ENCODE measurements at regions not wholly inside any gene's neighbourhood (a gene's known extent, or its start where the extent isn't known, plus 50 kb on each side); places are given as distances from the start of the nearest gene placed in this dataset.

DNA sequence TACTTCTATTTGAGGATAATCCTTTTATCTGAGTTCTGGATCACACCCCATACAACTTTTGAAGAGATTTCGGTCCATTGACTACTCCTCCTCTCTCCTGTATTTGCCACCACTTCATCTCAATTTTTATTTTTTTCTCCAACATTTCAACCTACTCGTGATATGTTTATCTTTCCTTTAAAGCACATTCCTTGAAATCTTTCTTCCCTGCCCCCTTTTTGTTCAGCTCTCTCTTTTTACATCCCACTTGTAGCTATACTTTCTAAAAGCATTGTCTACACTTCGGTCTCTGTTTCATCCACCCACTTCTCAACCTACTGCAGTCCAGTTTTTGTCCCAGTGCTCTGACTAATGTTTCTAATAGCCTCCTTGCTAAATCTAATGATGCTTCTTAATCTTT lies 299.4 kb downstream of the PSAT1 start:
- DNase-seq (ENCODE audit: low read depth in 1 of 2, low spot score in 1 of 2), result no peak

DNA sequence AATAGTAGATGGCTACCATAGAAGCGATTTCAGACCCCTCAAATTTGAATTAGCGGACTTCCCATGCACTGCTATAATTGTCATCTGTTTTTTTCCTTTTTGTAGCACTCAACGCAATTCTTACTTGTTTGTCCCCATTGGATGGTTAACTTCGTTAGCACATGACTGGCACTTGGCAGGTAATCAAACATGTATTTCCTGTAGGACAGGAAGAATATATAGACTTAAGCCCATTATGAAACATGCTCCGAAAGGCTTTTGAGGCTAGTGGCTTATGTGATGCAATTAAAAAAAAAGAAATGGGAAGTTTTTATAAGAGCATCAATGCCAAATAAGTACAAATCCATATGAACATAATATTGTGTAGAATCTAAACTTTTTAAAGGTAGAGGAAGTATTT lies 301.2 kb downstream of the PSAT1 start:
- no peak for DNase-seq (ENCODE audit: low read depth in 1 of 2, low spot score in 1 of 2)

DNA sequence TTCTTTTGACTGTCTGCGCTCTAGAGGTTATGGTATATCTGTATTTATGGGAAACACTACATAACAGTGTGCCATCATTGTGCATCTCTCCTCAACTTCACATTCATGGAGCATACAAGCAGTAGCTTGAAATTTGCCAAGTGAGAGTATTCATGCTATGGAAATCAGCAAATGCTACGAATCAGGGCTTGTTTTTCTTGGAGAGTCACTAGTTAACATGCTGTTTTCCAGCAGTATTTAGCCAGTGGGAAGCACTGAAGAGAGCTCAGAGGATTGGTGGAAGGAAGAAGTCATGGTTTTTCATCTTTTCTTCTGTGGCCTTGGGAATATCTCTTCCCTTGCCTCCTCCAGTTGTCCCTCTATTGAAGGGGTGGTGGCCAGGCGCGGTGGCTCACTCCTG lies 303.0 kb downstream of the PSAT1 start:
- DNase-seq (ENCODE audit: low read depth in 1 of 2, low spot score in 1 of 2), result no peak

DNA sequence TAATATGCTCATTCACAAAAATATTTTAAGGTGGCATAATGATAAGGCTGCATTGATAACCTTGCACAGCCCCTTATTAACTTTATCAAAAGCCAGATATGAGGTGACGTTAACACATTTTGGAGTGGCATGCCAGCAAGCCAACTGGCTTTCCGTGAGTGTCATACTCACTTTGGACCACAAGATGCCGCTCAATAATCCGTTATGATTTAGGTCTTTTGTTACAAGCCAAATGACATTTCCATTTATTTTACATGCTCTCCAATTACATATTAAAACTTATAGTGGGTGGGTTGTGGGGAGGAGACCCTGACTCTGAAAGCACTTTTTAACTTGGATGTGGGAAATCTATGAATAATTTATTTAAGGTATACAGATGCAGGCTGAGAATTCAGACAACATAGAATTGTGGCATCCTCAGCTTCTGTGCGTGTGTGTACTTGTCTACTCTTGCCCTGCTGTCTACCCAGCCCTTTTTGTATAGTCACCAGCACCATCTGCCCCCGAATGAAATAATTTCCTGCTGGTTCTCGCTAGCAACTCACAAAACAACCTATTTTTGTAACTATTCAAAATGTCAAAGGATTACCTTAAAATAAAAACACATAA lies 305.1 kb downstream of the PSAT1 start:
- no peak for DNase-seq (ENCODE audit: low read depth in 1 of 2, low spot score in 1 of 2)

DNA sequence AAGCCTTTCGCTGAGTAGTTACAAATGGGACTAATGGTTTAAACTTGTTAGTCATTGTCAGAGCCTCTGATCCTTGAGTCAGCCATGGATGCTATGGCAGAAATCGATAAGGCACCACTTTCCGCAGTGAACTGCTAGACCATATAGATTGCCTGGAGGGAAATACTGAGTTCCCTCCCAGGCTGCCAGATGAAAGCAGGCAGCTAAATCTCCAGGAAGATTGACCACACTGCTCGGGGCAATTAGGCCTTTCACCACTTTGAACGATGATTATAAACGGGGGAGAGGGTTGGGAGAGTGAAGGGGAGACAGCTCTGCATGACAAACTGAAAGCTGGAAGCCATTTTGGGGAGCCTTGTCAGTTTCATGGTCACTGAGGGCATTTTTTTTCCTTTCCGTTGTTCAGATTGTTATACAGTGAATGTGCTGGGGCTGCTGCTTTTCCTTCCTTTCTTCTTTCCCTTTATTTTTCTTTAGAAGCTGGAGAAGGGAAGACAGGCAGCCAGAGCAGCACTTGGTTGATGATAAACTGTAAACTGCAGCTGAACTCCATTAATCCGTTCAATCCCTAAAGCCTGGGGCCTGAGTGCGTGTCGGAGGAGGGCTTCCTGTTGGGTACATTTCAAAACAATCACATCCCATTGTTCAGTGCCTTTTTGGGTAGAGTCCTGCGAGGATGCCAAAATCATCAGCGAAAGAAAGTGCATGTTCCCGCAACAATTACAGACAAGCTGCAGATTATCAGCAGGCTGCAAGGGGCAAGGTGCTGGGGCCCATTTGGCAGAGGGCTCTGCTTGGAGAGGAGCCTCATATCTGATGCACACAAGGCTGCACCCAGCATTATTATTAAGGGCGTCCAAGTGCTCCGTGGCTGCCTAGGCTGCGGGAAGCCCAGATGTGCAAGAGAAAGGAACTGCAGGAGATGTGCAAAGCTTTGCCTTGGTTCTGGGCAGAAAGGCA lies 308.4 kb downstream of the PSAT1 start:
- DNase-seq (ENCODE audit: low read depth in 1 of 2, low spot score in 1 of 2), result no peak

DNA sequence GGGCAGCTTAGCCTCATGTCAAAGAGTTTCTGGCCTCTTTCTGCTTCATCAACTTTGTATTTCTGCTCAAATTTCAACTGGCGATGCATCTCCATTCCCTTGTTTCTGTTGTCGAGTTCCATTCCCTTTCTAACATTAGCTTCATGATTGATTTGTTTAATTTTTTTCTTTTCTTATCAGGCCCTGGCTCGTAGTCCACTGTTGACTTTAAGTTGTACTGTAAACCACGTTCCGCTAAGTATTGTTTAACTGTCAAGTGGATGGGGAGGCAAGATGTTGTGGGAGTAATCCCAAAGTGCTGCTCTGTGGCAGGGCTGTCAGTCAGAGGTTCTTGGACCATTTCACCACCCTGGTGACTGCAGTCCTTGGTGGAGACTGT lies 309.1 kb downstream of the PSAT1 start:
- DNase-seq (ENCODE audit: low read depth in 1 of 2, low spot score in 1 of 2), result no peak

DNA sequence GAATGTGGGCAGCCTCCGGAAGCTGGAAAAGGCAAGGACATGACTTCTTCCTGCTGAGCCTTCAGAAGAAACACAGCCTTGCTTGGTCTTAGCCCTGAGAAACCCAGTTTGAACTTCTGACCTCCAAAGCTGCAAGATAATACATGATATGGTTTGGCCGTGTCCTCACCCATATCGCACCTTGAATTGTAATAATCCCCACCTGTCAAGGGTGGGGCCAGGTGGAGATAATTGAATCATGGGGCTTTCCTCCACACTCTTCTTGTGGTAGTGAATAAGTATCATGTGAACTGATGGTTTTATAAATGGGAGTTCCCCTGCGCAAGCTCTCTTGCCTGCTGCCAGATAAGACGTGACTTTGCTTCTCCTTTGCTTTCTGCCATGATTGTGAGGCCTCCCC lies 310.9 kb downstream of the PSAT1 start:
- no peak for DNase-seq (ENCODE audit: low read depth in 1 of 2, low spot score in 1 of 2)

DNA sequence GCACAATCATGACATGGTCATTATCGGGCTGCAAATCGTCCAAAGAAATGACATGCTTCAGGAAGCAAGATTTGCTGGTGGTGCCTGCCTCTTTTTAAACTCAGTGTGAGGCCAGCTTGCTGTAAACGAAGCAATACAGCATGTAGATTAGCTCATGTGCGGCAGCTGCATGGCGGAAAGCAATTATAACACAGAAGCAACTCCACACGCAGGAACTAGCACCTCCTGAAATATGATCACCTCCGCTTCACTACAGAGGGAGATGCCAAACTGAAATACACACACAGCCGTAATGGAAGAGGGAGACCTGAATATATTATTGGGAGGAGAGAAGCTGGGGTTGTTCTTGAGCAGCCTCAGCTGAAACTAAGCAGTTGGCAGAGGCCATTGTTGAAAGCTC lies 312.5 kb downstream of the PSAT1 start:
- no peak for DNase-seq (ENCODE audit: low read depth in 1 of 2, low spot score in 1 of 2)

DNA sequence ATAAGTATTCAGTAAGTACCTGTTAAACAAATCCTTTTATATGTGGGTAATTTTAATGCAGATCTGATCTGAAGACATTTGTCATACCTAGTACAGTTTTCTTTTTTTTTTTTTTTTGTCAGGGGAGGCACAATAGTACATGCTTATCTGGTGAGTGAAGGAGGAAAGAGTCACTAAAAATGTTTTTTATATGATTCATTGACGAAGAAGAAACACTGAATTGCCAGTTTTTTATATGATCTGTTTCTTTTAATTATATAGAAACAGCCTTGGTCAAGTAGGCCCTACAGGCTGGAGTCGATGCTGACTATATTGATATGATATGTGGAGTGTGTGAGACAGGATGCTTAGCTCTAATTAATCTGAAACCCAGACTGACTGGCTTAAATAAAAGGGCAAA lies 315.2 kb downstream of the PSAT1 start:
- DNase-seq (ENCODE audit: low read depth in 1 of 2, low spot score in 1 of 2), result no peak

DNA sequence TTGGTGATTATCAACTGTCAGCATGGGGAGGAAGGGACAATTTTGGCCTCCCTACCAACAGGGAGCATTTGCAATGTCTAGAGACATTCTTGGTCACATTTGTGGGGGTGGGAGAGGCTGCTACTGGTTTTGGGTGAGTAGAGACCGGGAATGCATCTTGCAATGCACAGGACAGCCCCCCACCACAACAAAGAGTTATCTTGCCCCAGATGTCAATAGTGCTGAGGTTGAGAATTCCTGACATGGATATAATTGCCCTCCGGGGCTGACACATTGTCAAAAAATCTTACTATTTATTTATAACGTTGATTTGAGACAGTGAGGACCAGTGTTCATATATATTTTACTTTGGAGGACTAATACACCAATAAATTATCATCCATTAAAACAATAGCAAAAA lies 316.1 kb downstream of the PSAT1 start:
- DNase-seq (ENCODE audit: low read depth in 1 of 2, low spot score in 1 of 2), result no peak

DNA sequence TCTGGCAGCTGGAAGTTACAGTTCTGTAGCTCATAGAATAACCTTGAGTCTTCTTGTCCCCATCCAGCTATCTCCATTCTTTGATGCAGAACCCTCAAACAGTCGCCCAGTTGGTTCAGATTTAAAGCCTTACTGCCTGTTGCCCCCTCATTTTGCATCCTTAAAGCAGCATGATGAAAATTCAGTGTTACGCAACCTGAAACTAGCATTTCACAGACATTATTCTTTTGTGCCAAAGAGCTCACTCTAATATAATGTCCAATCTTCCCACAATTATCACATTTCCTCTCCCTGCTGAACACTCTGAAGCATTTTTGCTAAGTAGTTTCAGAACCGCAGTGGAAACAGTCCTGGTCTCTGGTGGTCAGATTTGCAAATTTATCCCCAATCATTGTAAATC lies 318.0 kb downstream of the PSAT1 start:
- no peak for DNase-seq (ENCODE audit: low read depth in 1 of 2, low spot score in 1 of 2)

DNA sequence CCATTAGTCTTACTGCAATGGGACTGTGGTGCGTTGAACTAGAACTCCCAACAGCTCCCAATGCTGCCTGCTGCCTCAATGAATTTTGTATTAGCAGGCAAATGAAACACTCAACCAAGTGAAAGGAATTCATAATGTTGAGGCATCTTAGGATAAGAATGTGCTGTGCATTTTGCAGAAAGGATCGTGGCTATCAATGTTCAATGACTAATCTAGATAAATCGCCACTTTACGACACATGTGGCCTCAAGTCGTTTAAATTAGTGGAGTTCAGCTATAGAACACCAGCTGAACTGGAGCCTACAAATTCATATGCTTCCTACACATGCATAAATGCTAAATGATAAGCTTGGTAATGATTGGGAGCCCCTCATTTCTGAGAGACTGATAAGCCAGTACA lies 318.4 kb downstream of the PSAT1 start:
- DNase-seq (ENCODE audit: low read depth in 1 of 2, low spot score in 1 of 2), result no peak

DNA sequence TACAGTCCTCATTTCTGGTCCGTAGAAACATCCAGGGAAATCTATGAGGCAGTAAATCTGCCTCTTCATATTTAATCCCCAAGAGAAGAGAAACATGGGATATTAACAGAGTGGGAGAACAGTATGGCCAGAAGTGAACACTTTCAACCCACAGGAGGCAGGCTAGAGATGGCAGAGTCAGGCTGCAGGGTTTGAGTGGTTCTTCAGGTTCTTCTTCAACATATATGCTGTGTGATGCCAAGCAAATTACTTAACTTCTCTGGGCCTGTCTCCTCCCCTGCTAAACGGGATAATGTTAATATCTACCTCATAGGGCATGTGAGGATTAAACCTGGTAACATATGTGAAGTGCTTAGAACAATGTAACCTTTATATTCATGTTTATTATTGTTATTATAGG lies 321.8 kb downstream of the PSAT1 start:
- DNase-seq (ENCODE audit: low read depth in 1 of 2, low spot score in 1 of 2), result no peak

DNA sequence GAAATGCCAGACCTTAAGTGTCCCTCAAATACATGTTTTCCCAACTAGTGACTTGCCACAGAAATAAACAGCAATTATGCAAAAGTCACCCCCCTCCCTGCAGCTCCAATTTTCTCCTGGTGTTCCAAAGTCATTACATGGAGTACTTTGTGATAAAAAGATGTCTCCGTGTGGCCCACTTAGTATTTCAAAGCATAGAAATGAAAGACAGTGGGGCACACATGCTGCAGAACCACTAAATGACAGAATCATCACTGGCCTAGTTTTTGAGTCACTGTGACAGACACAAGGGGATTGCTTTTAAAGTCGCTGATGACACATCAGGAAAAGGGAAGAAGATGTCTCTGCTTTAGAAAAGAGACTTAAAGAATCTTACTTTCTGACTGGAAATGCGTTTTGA lies 323.4 kb downstream of the PSAT1 start:
- no peak for DNase-seq (ENCODE audit: low read depth in 1 of 2, low spot score in 1 of 2)

DNA sequence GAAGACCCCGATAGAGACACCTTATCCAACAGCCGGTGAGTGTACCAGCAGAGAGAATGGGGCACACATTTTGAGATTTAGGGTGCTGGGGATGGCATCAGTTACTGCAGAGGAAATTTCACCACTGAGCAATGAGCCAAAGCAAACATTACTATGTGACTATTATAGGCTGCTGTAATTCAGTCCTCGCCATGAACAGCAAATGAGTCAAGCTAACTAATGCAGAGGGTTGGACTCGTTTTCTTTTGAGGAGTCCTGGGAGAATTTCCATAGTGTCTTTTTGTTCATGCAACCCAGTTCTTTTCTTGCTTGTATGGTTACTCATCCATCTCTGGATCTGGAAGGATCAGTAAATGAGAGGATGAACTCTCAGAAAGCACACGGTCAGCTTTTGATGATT lies 323.8 kb downstream of the PSAT1 start:
- DNase-seq (ENCODE audit: low read depth in 1 of 2, low spot score in 1 of 2), result no peak

DNA sequence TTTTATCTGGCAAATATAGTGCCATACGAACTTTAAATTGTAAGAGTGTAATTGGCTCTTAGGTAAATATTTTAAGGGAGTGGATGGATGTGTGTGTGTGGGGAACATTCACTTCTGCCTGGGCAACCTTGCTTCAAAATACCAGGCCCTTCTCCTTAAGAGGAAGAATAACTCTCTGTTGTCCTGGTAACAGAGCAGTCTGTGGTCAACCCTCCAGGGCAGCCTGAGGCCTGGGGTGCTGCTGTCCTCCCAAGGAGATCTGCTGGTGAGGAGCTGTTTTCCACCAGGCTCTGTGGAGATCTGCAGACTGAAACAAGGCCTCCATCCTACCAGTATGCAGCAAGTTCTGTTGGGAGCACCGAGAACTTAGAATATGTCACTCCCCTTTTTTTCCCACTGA lies 325.2 kb downstream of the PSAT1 start:
- DNase-seq (ENCODE audit: low read depth in 1 of 2, low spot score in 1 of 2), result no peak

DNA sequence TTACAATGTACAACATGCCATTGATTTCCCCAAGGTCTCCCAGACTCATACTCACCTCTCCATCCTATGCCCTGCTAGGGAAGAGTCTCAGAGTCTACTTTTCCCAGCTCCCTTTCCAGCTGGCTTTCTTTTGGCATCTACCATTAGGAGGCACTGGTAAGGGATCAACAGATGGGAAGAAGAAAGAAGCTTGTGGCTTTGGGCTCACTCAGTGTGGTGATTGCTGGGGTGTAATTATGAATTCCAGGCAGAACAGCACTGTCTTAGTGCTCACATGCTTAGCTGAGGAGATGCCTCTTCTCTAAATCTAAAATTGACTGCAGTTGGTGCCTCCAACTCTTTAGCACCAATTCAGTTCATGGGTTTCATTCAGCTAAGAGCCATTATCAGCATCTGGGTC lies 330.0 kb downstream of the PSAT1 start:
- DNase-seq (ENCODE audit: low read depth in 1 of 2, low spot score in 1 of 2), result no peak

DNA sequence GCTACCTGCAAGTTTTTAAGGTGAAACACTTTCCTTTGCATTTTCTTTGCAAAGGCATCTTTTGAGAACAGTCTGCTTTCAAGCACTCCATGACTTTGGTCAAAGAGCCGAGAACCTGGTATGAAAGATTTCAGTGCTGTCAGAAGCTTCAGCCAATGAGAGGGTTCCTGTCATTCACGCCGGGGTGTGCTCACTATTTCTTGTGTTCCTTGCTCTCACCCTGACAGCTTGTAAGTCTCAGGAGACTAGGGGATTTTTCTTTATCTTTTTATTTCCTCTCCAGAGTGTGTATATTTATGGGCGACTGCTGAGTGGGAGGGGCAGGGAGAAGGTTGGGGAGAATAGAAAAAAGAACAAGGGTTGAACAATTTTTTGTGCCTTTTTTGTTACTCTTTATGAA lies 334.0 kb downstream of the PSAT1 start:
- DNase-seq (ENCODE audit: low read depth in 1 of 2, low spot score in 1 of 2), result no peak

DNA sequence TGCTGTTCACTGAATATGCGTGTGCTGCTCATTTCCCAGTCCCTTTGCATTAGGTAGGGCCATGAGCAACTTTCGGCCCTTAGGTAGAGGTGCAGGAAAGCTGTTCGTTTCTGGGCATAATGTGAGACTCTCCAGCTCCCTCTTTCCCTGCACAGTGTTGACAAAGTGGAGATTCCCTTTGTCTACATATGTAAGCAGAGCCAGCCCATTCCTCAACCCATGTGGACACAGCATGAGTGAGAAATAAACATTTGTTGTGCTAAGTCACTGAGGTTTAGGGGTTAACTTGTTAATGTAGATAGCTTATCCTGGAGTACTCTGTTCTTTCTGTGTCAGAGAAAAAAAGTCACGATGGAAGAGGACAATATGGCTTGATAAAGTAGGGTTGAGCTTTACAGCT lies 343.8 kb downstream of the PSAT1 start:
- DNase-seq (ENCODE audit: low read depth in 1 of 2, low spot score in 1 of 2), result no peak

DNA sequence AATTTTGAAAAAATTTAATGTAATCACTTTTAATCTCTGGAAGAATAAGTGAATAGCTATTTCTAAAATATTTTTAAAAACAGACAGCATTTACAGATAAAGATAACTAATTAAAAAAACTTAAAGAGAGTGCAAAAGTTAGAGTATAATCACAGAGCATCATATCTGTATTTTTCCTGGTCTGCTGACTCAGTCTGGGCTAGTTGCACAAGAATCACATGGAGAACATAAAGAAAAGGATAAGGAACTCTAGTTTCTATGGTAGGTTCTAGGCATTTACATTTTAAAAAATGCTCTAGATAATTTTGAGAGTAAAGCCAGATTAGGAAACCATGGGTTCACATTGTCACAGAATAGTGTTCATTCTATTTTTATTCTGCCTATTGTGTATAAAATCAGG lies 347.4 kb downstream of the PSAT1 start:
- no peak for DNase-seq (ENCODE audit: low read depth in 1 of 2, low spot score in 1 of 2)

DNA sequence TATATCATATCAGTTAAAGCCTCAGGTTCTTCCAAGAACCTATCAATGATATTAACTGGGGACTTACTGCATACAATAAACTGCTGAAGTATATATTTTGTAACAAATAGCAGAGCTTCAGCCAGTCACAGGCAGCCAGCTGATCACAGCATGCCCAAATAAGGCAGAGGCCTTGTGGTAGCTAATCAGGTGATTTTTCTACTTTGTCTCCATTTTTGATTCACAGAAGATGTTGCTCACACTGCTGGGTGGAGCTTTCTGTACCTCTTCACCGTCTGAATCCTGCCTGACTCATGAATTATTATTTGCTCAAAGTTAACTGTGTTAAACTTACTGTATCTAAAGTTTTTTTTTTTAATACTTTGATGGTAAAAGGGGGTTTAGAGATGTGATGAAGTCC lies 357.4 kb downstream of the PSAT1 start:
- DNase-seq (ENCODE audit: low read depth in 1 of 2, low spot score in 1 of 2), result no peak

DNA sequence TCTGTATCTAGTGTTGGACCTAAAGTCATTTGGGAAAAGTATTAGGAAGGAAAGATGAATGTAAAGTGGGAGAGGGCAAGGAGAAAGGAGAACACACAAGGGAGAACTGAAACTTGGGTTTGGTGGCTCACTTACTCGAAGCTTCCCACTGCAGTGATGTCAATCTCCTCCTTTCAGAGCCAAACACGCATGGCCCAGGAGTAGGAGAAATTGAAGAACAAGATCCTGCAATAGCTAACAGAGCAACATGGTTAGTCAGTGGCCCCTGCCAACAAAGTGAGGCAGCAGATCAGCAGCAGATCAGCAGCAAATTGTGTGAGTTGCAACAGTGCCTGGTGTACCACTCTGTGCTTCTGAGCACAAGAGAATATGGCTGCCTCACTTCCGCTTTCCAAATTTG lies 366.4 kb downstream of the PSAT1 start:
- no peak for DNase-seq (ENCODE audit: low read depth in 1 of 2, low spot score in 1 of 2)

DNA sequence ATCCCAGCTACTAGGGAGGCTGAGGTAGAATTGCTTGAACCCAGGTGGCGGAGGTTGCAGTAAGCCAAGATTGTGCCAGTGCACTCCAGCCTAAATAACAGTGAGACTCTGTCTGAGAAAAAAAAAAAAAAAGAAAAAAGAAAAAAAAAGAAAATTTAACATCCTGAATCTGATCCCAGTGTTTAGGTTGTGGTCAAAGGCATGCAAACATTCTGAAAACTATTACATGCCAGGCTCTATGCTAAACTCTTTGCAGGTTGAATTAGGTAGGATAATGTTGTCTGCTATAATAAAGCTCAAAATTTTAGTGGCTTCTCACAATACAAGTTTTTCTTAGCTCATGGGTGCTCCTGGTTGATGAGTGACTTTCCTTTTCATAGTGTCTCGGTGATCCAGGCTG lies 367.4 kb downstream of the PSAT1 start:
- DNase-seq (ENCODE audit: low read depth in 1 of 2, low spot score in 1 of 2), result no peak

Measured in activated CD4-positive, alpha-beta T cell treated with anti-CD3 and anti-CD28 coated beads, Interleukin-2, amount 50 U/mL, for 24 hours (primary cell).